H1 (cell line): ENCODE measurements at regions not wholly inside any gene's neighbourhood (a gene's known extent, or its start where the extent isn't known, plus 50 kb on each side); places are given as distances from the start of the nearest gene placed in this dataset.

Experiments used
- CTCF ChIA-PET: fragments of 300-600 bp; sonication (Branson Sonifier 250); formaldehyde crosslinking; loops from one replicate; lab custom pipeline; 2021; ENCODE audit not compliant: partially characterized antibody; lab: Charles Lee
- POLR2A ChIA-PET: fragments of 300-600 bp; sonication (Branson Sonifier 250); formaldehyde crosslinking; loops from one replicate; lab custom pipeline; 2021; ENCODE audit warnings: inconsistent platforms; ENCODE audit not compliant: partially characterized antibody; lab: Charles Lee
- DNase-seq, 2 experiments: peaks; one replicate each; pipeline versions ENCODE4 v3.0.0 to v3.0.0-alpha.2; 2010 to 2022; ENCODE audit warnings: low spot score in 2 of 2, low read depth in 1 of 2, mixed read lengths in 1 of 2
- FAIRE-seq: peaks from 2 replicates; lab custom pipeline; 2011; peaks lifted over from hg19 to GRCh38; lab: Jason Lieb, UNC
- H2AFZ ChIP-seq: 2 replicates; pipeline ENCODE4 v1.8.1; 2012; ENCODE audit warnings: low read length, inconsistent platforms
- H2AK5ac ChIP-seq: 2 replicates; pipeline ENCODE4 v1.6.1; 2013; ENCODE audit warnings: low read depth, low read length
- H2BK120ac ChIP-seq: replicated peaks from 2 replicates; pipeline ENCODE3; 2013; ENCODE audit warnings: low read depth, low read length, inconsistent platforms
- H2BK12ac ChIP-seq: 2 replicates; pipeline ENCODE4 v1.6.1; 2013; ENCODE audit warnings: low read depth, low read length
- H2BK15ac ChIP-seq: 2 replicates; pipeline ENCODE4 v1.6.1; 2013; ENCODE audit warnings: low read length
- H2BK20ac ChIP-seq: 2 replicates; pipeline ENCODE4 v1.6.1; 2013; ENCODE audit warnings: low read length
- H2BK5ac ChIP-seq: 2 replicates; pipeline ENCODE4 v1.6.1; 2013; ENCODE audit warnings: low read depth, low read length
- H3K14ac ChIP-seq: 2 replicates; pipeline ENCODE4 v1.6.1; 2013; ENCODE audit warnings: inconsistent platforms; ENCODE audit not compliant: insufficient read length
- H3K18ac ChIP-seq: 2 replicates; pipeline ENCODE4 v1.6.1; 2013; ENCODE audit warnings: low read length; ENCODE audit errors: extremely low read depth
- H3K23ac ChIP-seq: 2 replicates; pipeline ENCODE4 v1.6.1; 2013; ENCODE audit warnings: inconsistent platforms; ENCODE audit not compliant: insufficient read length
- H3K23me2 ChIP-seq: 2 replicates; pipeline ENCODE4 v1.6.1; 2013; ENCODE audit warnings: low read depth, low read length
- H3K27ac ChIP-seq: 2 replicates; pipeline ENCODE4 v1.6.1; 2011; ENCODE audit warnings: low read depth, low read length, inconsistent platforms
- H3K27me3 ChIP-seq, 4 experiments: replicated peaks in 1 of 4; 1 replicate in 1 of 4; 2 replicates in 3 of 4; pipeline versions ENCODE4 v1.6.1 to v1.8.1; 2011 to 2013; ENCODE audit warnings: low read length in 3 of 4, mild to moderate bottlenecking in 3 of 4, inconsistent platforms in 2 of 4, mixed read lengths in 2 of 4, moderate library complexity in 1 of 4; ENCODE audit not compliant: control insufficient read depth in 3 of 4, insufficient read depth in 3 of 4; ENCODE audit errors: extremely low read depth in 1 of 4
- H3K36me3 ChIP-seq, 4 experiments: 2 replicates each; pipeline versions ENCODE4 v1.6.1 to v1.8.1; 2011 to 2013; ENCODE audit warnings: mild to moderate bottlenecking in 4 of 4, low read length in 3 of 4, moderate library complexity in 2 of 4, control low read depth in 1 of 4, inconsistent platforms in 1 of 4; ENCODE audit not compliant: insufficient read depth in 4 of 4, control insufficient read depth in 2 of 4
- H3K4ac ChIP-seq: replicated peaks from 2 replicates; pipeline ENCODE3; 2013; ENCODE audit warnings: low read length, low read depth, mixed read lengths, inconsistent platforms; ENCODE audit not compliant: insufficient read length
- H3K4me1 ChIP-seq, 4 experiments: replicated peaks in 1 of 4; 1 replicate in 1 of 4; 2 replicates in 3 of 4; pipeline versions ENCODE4 v1.6.1 to v1.8.1; 2011 to 2013; ENCODE audit warnings: low read length in 3 of 4, inconsistent platforms in 2 of 4, mixed read lengths in 1 of 4; ENCODE audit not compliant: insufficient read depth in 4 of 4, control insufficient read depth in 3 of 4
- H3K4me2 ChIP-seq, 2 experiments: 2 replicates each; pipeline versions ENCODE4 v1.6.1 to v1.8.1; 2011 to 2013; ENCODE audit warnings: low read depth in 2 of 2, low read length in 2 of 2, control low read depth in 1 of 2, inconsistent platforms in 1 of 2, mild to moderate bottlenecking in 1 of 2; ENCODE audit not compliant: insufficient read depth in 1 of 2
- H3K4me3 ChIP-seq, 4 experiments: fragments of 200-600, 300-600 bp in 1 of 4; sonication (generic), shearing (Covaris generic), sonication (Bioruptor Twin) in 1 of 4; 2 replicates each; pipeline versions ENCODE4 v1.5.1 to v1.8.1; 2011 to 2016; ENCODE audit warnings: low read length in 4 of 4, low read depth in 3 of 4, control low read depth in 2 of 4, inconsistent platforms in 2 of 4, mild to moderate bottlenecking in 2 of 4, mixed read lengths in 1 of 4, moderate library complexity in 1 of 4; ENCODE audit not compliant: insufficient read depth in 2 of 4; ENCODE audit errors: extremely low read depth in 1 of 4
- H3K56ac ChIP-seq: replicated peaks from 2 replicates; pipeline ENCODE3; 2013; ENCODE audit warnings: low read depth, mild to moderate bottlenecking, mixed read lengths, low read length, inconsistent platforms; ENCODE audit not compliant: insufficient read length
- H3K79me1 ChIP-seq: 2 replicates; pipeline ENCODE4 v1.6.1; 2013; ENCODE audit warnings: low read depth, low read length, control low read depth
- H3K79me2 ChIP-seq, 2 experiments: 2 replicates each; pipeline versions ENCODE4 v1.6.1 to v1.8.1; 2012 to 2013; ENCODE audit warnings: low read length in 2 of 2, mild to moderate bottlenecking in 2 of 2, inconsistent platforms in 1 of 2; ENCODE audit not compliant: insufficient read depth in 2 of 2, control insufficient read depth in 1 of 2
- H3K9ac ChIP-seq, 4 experiments: replicated peaks in 1 of 4; 1 replicate in 1 of 4; 2 replicates in 3 of 4; pipeline versions ENCODE4 v1.6.1 to v1.8.1; 2011 to 2013; ENCODE audit warnings: low read depth in 3 of 4, low read length in 3 of 4, control low read depth in 2 of 4, mild to moderate bottlenecking in 2 of 4, moderate library complexity in 2 of 4, inconsistent platforms in 1 of 4; ENCODE audit errors: extremely low read depth in 1 of 4
- H3K9me3 ChIP-seq, 2 experiments: 2 replicates each; pipeline versions ENCODE4 v1.6.1 to v1.8.1; 2012 to 2013; ENCODE audit warnings: mild to moderate bottlenecking in 2 of 2, moderate library complexity in 2 of 2, control low read depth in 1 of 2, inconsistent platforms in 1 of 2, low read depth in 1 of 2, low read length in 1 of 2, mixed read lengths in 1 of 2; ENCODE audit not compliant: insufficient read depth in 2 of 2
- H4K20me1 ChIP-seq, 2 experiments: replicated peaks in 1 of 2; 2 replicates each; pipeline versions ENCODE3 to v1.8.1; 2011 to 2013; ENCODE audit warnings: inconsistent platforms in 2 of 2, low read length in 2 of 2, mild to moderate bottlenecking in 1 of 2; ENCODE audit not compliant: insufficient read depth in 2 of 2, control insufficient read depth in 1 of 2
- H4K5ac ChIP-seq: 2 replicates; pipeline ENCODE4 v1.6.1; 2013; ENCODE audit warnings: low read length, low read depth, mixed read lengths, inconsistent platforms; ENCODE audit not compliant: insufficient read length
- H4K8ac ChIP-seq: 2 replicates; pipeline ENCODE4 v1.8.0; 2013; ENCODE audit warnings: mild to moderate bottlenecking, moderate library complexity, low read length, inconsistent platforms; ENCODE audit not compliant: insufficient read depth; ENCODE audit errors: extremely low read depth
- H4K91ac ChIP-seq: replicated peaks from 2 replicates; pipeline ENCODE3; 2013; ENCODE audit warnings: low read length, mixed read lengths, inconsistent platforms; ENCODE audit not compliant: insufficient read length
- BACH1 ChIP-seq: IDR thresholded peaks from 2 replicates; pipeline ENCODE4 v1.6.1; 2012; ENCODE audit warnings: low read length, improper control_type of control experiment
- BRCA1 ChIP-seq: IDR thresholded peaks from 2 replicates; pipeline ENCODE4 v1.6.1; 2012; ENCODE audit warnings: low read depth, low read length, improper control_type of control experiment
- EP300 ChIP-seq, 2 experiments: IDR thresholded peaks; 1 replicate in 1 of 2; 2 replicates in 1 of 2; pipeline ENCODE4 v1.6.1; 2011 to 2012; ENCODE audit warnings: low read depth in 2 of 2, low read length in 2 of 2, mild to moderate bottlenecking in 2 of 2, borderline replicate concordance in 1 of 2, inconsistent platforms in 1 of 2, moderate library complexity in 1 of 2
- GABPA ChIP-seq: IDR thresholded peaks from 2 replicates; pipeline ENCODE4 v1.6.1; 2011; ENCODE audit warnings: mild to moderate bottlenecking, low read length, moderate library complexity, borderline replicate concordance; ENCODE audit not compliant: insufficient read depth
- GTF2F1 ChIP-seq: IDR thresholded peaks from 2 replicates; pipeline ENCODE4 v1.6.1; 2012; ENCODE audit warnings: low read depth, low read length, improper control_type of control experiment, borderline replicate concordance
- HDAC2 ChIP-seq, 2 experiments: fragments of 300-600 bp in 1 of 2; sonication (generic) in 1 of 2; IDR thresholded peaks; 2 replicates each; pipeline ENCODE4 v1.6.1; 2011 to 2012; ENCODE audit warnings: low read depth in 2 of 2, low read length in 2 of 2, mild to moderate bottlenecking in 2 of 2, moderate library complexity in 2 of 2, borderline replicate concordance in 1 of 2, inconsistent platforms in 1 of 2
- NANOG ChIP-seq: IDR thresholded peaks from 2 replicates; pipeline ENCODE4 v1.6.1; 2011; ENCODE audit warnings: low read length, low read depth, mild to moderate bottlenecking, inconsistent platforms; ENCODE audit not compliant: insufficient read depth, poor library complexity, severe bottlenecking
- RAD21 ChIP-seq, 2 experiments: IDR thresholded peaks in 1 of 2; conservative IDR thresholded peaks in 1 of 2; 2 replicates each; pipeline ENCODE4 v1.6.1; 2011; ENCODE audit warnings: low read depth in 2 of 2, low read length in 2 of 2, improper control_type of control experiment in 1 of 2, inconsistent platforms in 1 of 2, mild to moderate bottlenecking in 1 of 2, moderate library complexity in 1 of 2
- RFX5 ChIP-seq: IDR thresholded peaks from 2 replicates; pipeline ENCODE4 v1.6.1; 2011; ENCODE audit warnings: low read depth, low read length, improper control_type of control experiment, borderline replicate concordance
- SIRT6 ChIP-seq: IDR thresholded peaks from one replicate; pipeline ENCODE4 v1.7.1; 2012; ENCODE audit warnings: low read length, inconsistent platforms
- SP1 ChIP-seq: IDR thresholded peaks from 2 replicates; pipeline ENCODE4 v1.6.1; 2011; ENCODE audit warnings: low read depth, low read length
- SP2 ChIP-seq: IDR thresholded peaks from 2 replicates; pipeline ENCODE4 v1.6.1; 2012; ENCODE audit warnings: mild to moderate bottlenecking, low read length, inconsistent platforms
- SP4 ChIP-seq: IDR thresholded peaks from 2 replicates; pipeline ENCODE4 v1.6.1; 2012; ENCODE audit warnings: low read length, inconsistent platforms
- TBP ChIP-seq: IDR thresholded peaks from 2 replicates; pipeline ENCODE4 v1.6.1; 2011; ENCODE audit warnings: low read depth, low read length, improper control_type of control experiment
- TCF12 ChIP-seq: IDR thresholded peaks from 2 replicates; pipeline ENCODE4 v1.6.1; 2011; ENCODE audit warnings: low read depth, mild to moderate bottlenecking, low read length
- YY1 ChIP-seq: IDR thresholded peaks from 2 replicates; pipeline ENCODE4 v1.6.1; 2011; ENCODE audit warnings: low read depth, mild to moderate bottlenecking, low read length
- WGBS, 2 experiments: shearing (Covaris generic) in 1 of 2; methylation state at CpG; one replicate each; pipeline versions ENCODE4 v1.1.6 to v1.1.7; 2013 to 2015; ENCODE audit warnings: low lambda C conversion rate in 2 of 2, mixed read lengths in 2 of 2, inconsistent platforms in 1 of 2, low coverage in 1 of 2, missing lambda C conversion rate in 1 of 2; ENCODE audit not compliant: insufficient replicate concordance in 2 of 2, insufficient coverage in 1 of 2, insufficient read length in 1 of 2; ENCODE audit errors: extremely low coverage in 1 of 2, missing lambda C conversion rate in 1 of 2; 5-methylcytosine and 5-hydroxymethylcytosine counted together

GRCh38 chr10:52673468-52673867 lies 99.1 kb downstream of the MBL2 start:
- POLR2A ChIA-PET, result no interaction called here
- TF ChIP-seq GTF2F1 (no peak), RFX5 (no peak), BACH1 (no peak), SP2 (no peak), EP300 (IDR thresholded peaks at IDR 0.05; ENCODE audit: borderline replicate concordance in 1 of 2, low read depth in 2 of 2, low read length in 2 of 2) (no peak), SIRT6 (no peak), TBP (no peak), HDAC2 (IDR thresholded peaks at IDR 0.05; ENCODE audit: borderline replicate concordance in 1 of 2, low read depth in 2 of 2, low read length in 2 of 2) (no peak), SP4 (no peak), BRCA1 (no peak), NANOG (no peak), RAD21 (IDR thresholded peaks at IDR 0.05 in 1 of 2, conservative IDR thresholded peaks at IDR 0.05 in 1 of 2; ENCODE audit: low read depth in 2 of 2, low read length in 2 of 2) (no peak), GABPA (no peak), TCF12 (no peak), YY1 (no peak), SP1 (no peak)

More at GRCh38 chr10:52673468-52673867, 99.1 kb downstream of the MBL2 start:
- CTCF ChIA-PET, result interaction anchor here (1.1 to 1.4 kb wide), 3 partner anchors 9 to 105 kb away, joined by 3 to 4 read pairs (median 3); no protein-coding TSS in a partner anchor
- 98% methylated on average over 2 of the region's 2 CpGs; no CpG with 5 or more reads in 1 of the 2 experiments for WGBS, 2 experiments
- Histone ChIP-seq H3K9me3 (no peaks in the 10 kb centered on the region), H3K18ac (no peak overlapping the region), H3K36me3 (no peaks in the 10 kb centered on the region), H3K23me2 (no peaks in the 10 kb centered on the region), H3K27ac (no peak overlapping the region), H2BK120ac (no peak overlapping the region), H3K14ac (no peak overlapping the region), H4K91ac (no peak overlapping the region), H3K4me2 (no peak overlapping the region), H4K20me1 (no peaks in the 10 kb centered on the region), H2BK12ac (no peak overlapping the region), H3K56ac (no peak overlapping the region), H4K8ac (no peak overlapping the region), H3K79me1 (no peaks in the 10 kb centered on the region), H3K4me3 (no peak overlapping the region), H4K5ac (no peak overlapping the region), H3K23ac (no peak overlapping the region), H3K79me2 (no peaks in the 10 kb centered on the region), H2BK5ac (no peak overlapping the region), H3K27me3 (no peaks in the 10 kb centered on the region), H2BK20ac (no peak overlapping the region), H3K9ac (no peak overlapping the region), H2BK15ac (no peak overlapping the region), H3K4ac (no peak overlapping the region), H2AK5ac (no peak overlapping the region), H3K4me1 (no peaks in the 10 kb centered on the region), H2AFZ (no peak overlapping the region)
- no peak for FAIRE-seq
- DNase-seq, result no peak
